ENCODE measurements at regions not wholly inside any gene's neighbourhood (a gene's known extent, or its start where the extent isn't known, plus 50 kb on each side); places are given as distances from the start of the nearest gene placed in this dataset.

DNA sequence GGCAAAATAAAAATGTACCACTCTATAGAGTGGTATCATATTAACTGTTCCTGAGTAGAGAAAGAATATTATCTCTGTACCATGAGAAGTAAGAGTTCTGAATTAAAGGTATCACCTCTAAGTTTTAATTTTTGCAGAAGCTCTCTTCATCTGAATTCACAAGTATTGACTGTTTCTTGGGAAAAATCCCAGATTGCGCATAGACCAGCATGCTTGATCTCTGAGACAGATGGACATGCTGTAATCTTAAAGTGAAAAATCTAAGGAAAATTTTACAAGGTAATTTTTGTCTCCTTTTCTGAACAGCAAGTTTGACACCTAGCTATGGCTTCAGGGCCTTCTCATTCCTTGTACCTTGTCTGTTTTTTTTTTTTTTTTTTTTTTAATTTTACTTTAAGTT, 1050.7 kb upstream of the RBFOX1 start:
- no peaks in the 10 kb centered on the region for H3K9me3 ChIP-seq
- no peaks in the 10 kb centered on the region for H3K4me1 ChIP-seq
- H3K27ac ChIP-seq, result no peak overlapping the region
- intact Hi-C loops (cut with DNase I; ENCODE audit: low total_unique reads) (no loop called here), in situ Hi-C loops (cut with MboI; ENCODE audit: low sequenced_read_pairs in 4 of 4) (no loop called here)
- ATAC-seq (no peak), DNase-seq (no peak)
- no peaks in the 10 kb centered on the region for H3K27me3 ChIP-seq
- no peaks in the 10 kb centered on the region for H3K36me3 ChIP-seq
- TF ChIP-seq, protein P1, sequence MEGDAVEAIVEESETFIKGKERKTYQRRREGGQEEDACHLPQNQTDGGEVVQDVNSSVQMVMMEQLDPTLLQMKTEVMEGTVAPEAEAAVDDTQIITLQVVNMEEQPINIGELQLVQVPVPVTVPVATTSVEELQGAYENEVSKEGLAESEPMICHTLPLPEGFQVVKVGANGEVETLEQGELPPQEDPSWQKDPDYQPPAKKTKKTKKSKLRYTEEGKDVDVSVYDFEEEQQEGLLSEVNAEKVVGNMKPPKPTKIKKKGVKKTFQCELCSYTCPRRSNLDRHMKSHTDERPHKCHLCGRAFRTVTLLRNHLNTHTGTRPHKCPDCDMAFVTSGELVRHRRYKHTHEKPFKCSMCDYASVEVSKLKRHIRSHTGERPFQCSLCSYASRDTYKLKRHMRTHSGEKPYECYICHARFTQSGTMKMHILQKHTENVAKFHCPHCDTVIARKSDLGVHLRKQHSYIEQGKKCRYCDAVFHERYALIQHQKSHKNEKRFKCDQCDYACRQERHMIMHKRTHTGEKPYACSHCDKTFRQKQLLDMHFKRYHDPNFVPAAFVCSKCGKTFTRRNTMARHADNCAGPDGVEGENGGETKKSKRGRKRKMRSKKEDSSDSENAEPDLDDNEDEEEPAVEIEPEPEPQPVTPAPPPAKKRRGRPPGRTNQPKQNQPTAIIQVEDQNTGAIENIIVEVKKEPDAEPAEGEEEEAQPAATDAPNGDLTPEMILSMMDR (IDR thresholded peaks at IDR 0.05 in 4 of 5, conservative IDR thresholded peaks at IDR 0.05 in 1 of 5), result no peak
- no peak overlapping the region for H3K4me3 ChIP-seq

DNA sequence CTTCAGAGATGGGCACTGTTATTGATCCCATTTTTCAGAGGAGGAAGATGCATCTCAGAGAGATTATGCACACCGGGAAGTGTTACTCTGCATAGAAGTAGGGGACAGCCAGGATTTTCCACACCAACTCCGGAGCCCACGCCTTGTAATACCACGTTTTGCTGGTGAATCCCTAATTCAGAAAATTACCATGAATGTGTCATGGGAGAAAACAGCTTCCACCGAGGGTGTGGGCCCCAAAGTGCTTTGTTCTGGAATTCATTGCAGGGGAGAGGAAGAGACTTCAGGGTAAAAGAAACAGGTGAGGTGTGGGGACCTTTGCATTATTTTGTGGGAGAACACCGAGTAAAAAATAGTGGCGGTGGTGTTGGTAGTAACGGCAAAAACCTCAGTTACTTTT, 1051.4 kb upstream of the RBFOX1 start:
- in situ Hi-C loops (cut with MboI; ENCODE audit: low sequenced_read_pairs in 4 of 4), result no loop called here

DNA sequence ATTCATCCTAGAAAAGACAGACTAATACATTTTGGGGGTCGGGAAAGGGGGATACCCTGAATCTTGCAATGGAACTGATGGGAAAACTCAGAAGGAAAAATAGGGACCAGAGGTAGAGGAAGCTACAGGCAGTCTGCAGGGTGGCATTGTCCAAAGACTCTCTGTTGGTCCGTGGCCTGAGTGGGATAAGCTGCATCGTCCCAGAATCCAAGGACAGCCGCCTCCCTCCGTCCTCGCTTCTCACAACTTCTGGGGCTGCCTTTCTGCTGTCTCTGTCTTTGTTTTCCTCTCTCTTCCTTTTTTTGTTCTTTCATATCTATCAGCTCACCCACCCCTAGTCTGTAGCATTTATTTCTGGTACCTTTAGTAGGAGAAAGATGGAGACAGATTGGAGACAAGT, 1052.6 kb upstream of the RBFOX1 start:
- H3K4me1 ChIP-seq, result no peaks in the 10 kb centered on the region
- in situ Hi-C loops (cut with MboI; ENCODE audit: low sequenced_read_pairs in 4 of 4), result no loop called here
- no peak overlapping the region for H3K4me3 ChIP-seq
- TF ChIP-seq, protein P1 (IDR thresholded peaks at IDR 0.05 in 4 of 5, conservative IDR thresholded peaks at IDR 0.05 in 1 of 5), result no peak
- no peak for TF ChIP-seq POLR2A (IDR thresholded peaks at IDR 0.05)
- H3K9me3 ChIP-seq, result no peaks in the 10 kb centered on the region
- no peak overlapping the region for H3K27ac ChIP-seq
- intact Hi-C loops (cut with DNase I; ENCODE audit: low total_unique reads), result no loop called here
- no peak for DNase-seq
- no peak for ATAC-seq
- H3K27me3 ChIP-seq, result no peaks in the 10 kb centered on the region
- H3K36me3 ChIP-seq, result no peaks in the 10 kb centered on the region

More for the DNA sequence above, 1051.4 kb upstream of the RBFOX1 start:
- ATAC-seq, result no peak
- intact Hi-C loops (cut with DNase I; ENCODE audit: low total_unique reads), result no loop called here
- no peaks in the 10 kb centered on the region for H3K36me3 ChIP-seq
- H3K4me3 ChIP-seq, result no peak overlapping the region
- no peak for DNase-seq
- H3K9me3 ChIP-seq, result no peaks in the 10 kb centered on the region
- TF ChIP-seq POLR2A (IDR thresholded peaks at IDR 0.05), result no peak
- TF ChIP-seq, protein P1 (IDR thresholded peaks at IDR 0.05 in 4 of 5, conservative IDR thresholded peaks at IDR 0.05 in 1 of 5), result no peak
- no peak overlapping the region for H3K27ac ChIP-seq
- no peaks in the 10 kb centered on the region for H3K27me3 ChIP-seq
- H3K4me1 ChIP-seq, result no peaks in the 10 kb centered on the region

DNA sequence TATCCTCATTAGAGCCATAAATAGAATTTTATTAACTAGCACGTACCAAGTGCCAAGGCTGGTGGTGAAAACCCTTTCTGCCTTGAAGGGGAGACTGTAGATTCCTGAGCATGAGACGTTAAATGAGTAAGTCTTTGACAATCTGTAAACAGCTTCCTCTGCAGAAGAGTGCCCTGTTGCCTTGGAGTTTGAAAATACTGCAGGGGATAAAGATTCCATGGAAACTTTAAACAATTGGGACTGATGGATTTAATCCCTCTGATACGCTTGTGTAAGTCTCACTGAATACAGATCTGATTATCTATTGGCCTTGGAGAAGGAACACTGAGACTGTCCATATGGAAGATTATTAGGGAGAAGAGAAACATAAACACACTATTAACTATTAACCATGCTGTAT, 1053.4 kb upstream of the RBFOX1 start:
- H3K36me3 ChIP-seq, result no peaks in the 10 kb centered on the region

DNA sequence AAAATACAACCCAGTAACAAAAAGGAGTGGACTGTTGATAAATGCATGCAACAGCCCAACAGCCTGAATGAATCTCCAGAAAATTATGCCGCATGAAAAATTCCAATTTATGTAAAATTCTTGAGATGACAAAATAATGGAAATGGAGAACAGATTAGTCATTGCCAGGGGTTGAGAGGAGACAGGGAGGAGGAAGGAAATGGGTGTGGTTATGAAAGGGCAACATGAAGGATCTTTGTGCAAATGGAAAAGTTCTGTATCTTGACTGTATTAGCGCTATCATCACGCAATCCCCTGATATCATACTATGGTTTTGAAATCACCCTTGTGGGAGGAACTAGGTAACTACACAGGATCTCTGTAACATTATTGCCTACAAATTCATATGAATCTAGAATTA, 1058.3 kb upstream of the RBFOX1 start:
- in situ Hi-C loops (cut with MboI; ENCODE audit: low sequenced_read_pairs in 4 of 4), result no loop called here

More for the DNA sequence above, 1053.4 kb upstream of the RBFOX1 start:
- no peak overlapping the region for H3K27ac ChIP-seq
- ATAC-seq (no peak), DNase-seq (no peak)
- no peaks in the 10 kb centered on the region for H3K9me3 ChIP-seq
- H3K27me3 ChIP-seq, result no peaks in the 10 kb centered on the region
- intact Hi-C loops (cut with DNase I; ENCODE audit: low total_unique reads), result no loop called here
- in situ Hi-C loops (cut with MboI; ENCODE audit: low sequenced_read_pairs in 4 of 4), result no loop called here
- no peaks in the 10 kb centered on the region for H3K4me1 ChIP-seq
- no peak for TF ChIP-seq POLR2A (IDR thresholded peaks at IDR 0.05)
- TF ChIP-seq, protein P1 (IDR thresholded peaks at IDR 0.05 in 4 of 5, conservative IDR thresholded peaks at IDR 0.05 in 1 of 5), result no peak
- no peak overlapping the region for H3K4me3 ChIP-seq

More for the DNA sequence above, 1058.3 kb upstream of the RBFOX1 start:
- no peak for DNase-seq
- H3K27ac ChIP-seq, result no peak overlapping the region
- H3K4me3 ChIP-seq, result no peak overlapping the region
- TF ChIP-seq POLR2A (IDR thresholded peaks at IDR 0.05), result no peak
- TF ChIP-seq, protein P1 (IDR thresholded peaks at IDR 0.05 in 4 of 5, conservative IDR thresholded peaks at IDR 0.05 in 1 of 5), result no peak
- H3K27me3 ChIP-seq, result no peaks in the 10 kb centered on the region
- no peaks in the 10 kb centered on the region for H3K4me1 ChIP-seq
- no peaks in the 10 kb centered on the region for H3K36me3 ChIP-seq
- ATAC-seq, result no peak
- no peaks in the 10 kb centered on the region for H3K9me3 ChIP-seq
- intact Hi-C loops (cut with DNase I; ENCODE audit: low total_unique reads), result no loop called here
